GM18907 (cell line): ENCODE measurements at regions not wholly inside any gene's neighbourhood (a gene's known extent, or its start where the extent isn't known, plus 50 kb on each side); places are given as distances from the start of the nearest gene placed in this dataset.

Source experiments
- ATAC-seq: cut with Tn5 transposase; IDR thresholded peaks from one replicate; pipeline ENCODE4 v1.9.1; 2021; ENCODE audit warnings: mild to moderate bottlenecking, moderate library complexity; ENCODE audit not compliant: unreplicated experiment

DNA sequence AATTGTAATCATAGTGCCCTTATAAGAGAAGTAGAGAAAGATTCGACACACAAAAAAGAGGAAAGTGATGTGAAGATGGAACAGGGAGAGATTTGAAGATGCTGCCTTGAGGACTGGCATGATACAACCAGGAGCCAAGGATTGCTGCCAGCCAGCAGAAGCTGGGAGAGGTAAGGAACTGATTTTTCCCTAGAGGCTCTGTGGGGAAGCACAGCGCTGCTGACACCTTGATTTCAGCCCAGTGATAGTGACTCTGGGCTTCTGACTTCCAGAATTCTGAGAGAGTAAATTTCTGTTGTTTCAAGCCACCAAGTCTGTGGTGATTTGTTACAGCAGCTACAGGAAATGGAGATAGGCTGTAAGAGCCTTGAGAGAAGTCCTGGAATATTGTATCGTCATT, 98.2 kb downstream of the RAB11FIP2 start:
- ATAC-seq = no peak

DNA sequence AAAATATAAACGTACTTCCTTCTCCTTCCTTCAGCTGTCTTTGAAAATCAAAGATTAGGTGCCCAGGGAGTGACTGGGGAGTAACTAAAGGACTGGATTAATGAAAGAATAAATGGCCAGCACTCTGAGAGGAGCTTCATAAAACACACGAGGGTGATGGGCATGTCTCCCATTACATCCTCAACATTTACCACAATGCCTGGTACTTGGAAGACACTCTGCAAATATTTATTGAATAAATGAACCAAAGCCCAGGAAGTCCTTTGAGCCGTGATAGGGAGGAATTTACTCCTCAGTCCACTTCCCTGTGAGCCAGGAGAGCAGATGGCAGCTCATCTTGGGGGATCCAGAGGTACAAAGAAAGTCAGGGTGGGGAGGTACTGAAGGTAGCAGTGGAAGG, 96.3 kb downstream of the RAB11FIP2 start:
- ATAC-seq = no peak
